Fibroblast of skin of right biceps (primary cell): ENCODE measurements at regions not wholly inside any gene's neighbourhood (a gene's known extent, or its start where the extent isn't known, plus 50 kb on each side); places are given as distances from the start of the nearest gene placed in this dataset.
"Not testable (repeated sequence)": the region's sequence is repeated elsewhere in the genome, so short reads cannot be mapped to it uniquely, and the experiment has no call there.

Source experiments
- DNase-seq: peaks from one replicate; pipeline ENCODE4 v3.0.0-alpha.2; 2013

- no peak for DNase-seq
Observed at GRCh38 chr21:18722193-18722592, 318.6 kb upstream of the TMPRSS15 start.

GRCh38 chr21:18723171-18723570 lies 319.6 kb upstream of the TMPRSS15 start:
- DNase-seq, result no peak

- no peak for DNase-seq
Observed at GRCh38 chr21:18725653-18726052, 322.1 kb upstream of the TMPRSS15 start.

GRCh38 chr21:18741954-18742353 lies 338.4 kb upstream of the TMPRSS15 start:
- DNase-seq, result no peak

GRCh38 chr21:18743531-18743930 lies 339.9 kb upstream of the TMPRSS15 start:
- DNase-seq, result peak; percentile 20

- no peak for DNase-seq
Observed at GRCh38 chr21:18744840-18745239, 341.3 kb upstream of the TMPRSS15 start.

GRCh38 chr21:18752894-18753293 lies 349.3 kb upstream of the TMPRSS15 start:
- not testable (repeated sequence) for DNase-seq

- DNase-seq, result not testable (repeated sequence)
Observed at GRCh38 chr21:18756272-18756671, 352.7 kb upstream of the TMPRSS15 start.

GRCh38 chr21:18759267-18759666 lies 355.7 kb upstream of the TMPRSS15 start:
- DNase-seq, result no peak

- DNase-seq, result no peak
Observed at GRCh38 chr21:18759751-18760161, 356.2 kb upstream of the TMPRSS15 start.

GRCh38 chr21:18760247-18760646 lies 356.7 kb upstream of the TMPRSS15 start:
- no peak for DNase-seq

GRCh38 chr21:18764720-18765119 lies 361.1 kb upstream of the TMPRSS15 start:
- DNase-seq, result no peak

- DNase-seq, result no peak
Observed at GRCh38 chr21:18769599-18769998, 366.0 kb upstream of the TMPRSS15 start.

GRCh38 chr21:18771845-18772380 lies 368.3 kb upstream of the TMPRSS15 start:
- no peak for DNase-seq

GRCh38 chr21:18772404-18772803 lies 368.8 kb upstream of the TMPRSS15 start:
- peak; percentile 52 for DNase-seq

- no peak for DNase-seq
Observed at GRCh38 chr21:18772897-18773296, 369.3 kb upstream of the TMPRSS15 start.

- no peak for DNase-seq
Observed at GRCh38 chr21:18776936-18777335, 373.4 kb upstream of the TMPRSS15 start.

GRCh38 chr21:18782721-18783120 lies 379.1 kb upstream of the TMPRSS15 start:
- no peak for DNase-seq

GRCh38 chr21:18801468-18801867 lies 397.9 kb upstream of the TMPRSS15 start:
- no peak for DNase-seq

GRCh38 chr21:18803624-18804023 lies 400.0 kb upstream of the TMPRSS15 start:
- no peak for DNase-seq

- DNase-seq, result no peak
Observed at GRCh38 chr21:18810136-18810535, 406.6 kb upstream of the TMPRSS15 start.

GRCh38 chr21:18812308-18812707 lies 408.7 kb upstream of the TMPRSS15 start:
- DNase-seq, result no peak

GRCh38 chr21:18819507-18819906 lies 415.9 kb upstream of the TMPRSS15 start:
- no peak for DNase-seq

- DNase-seq, result no peak
Observed at GRCh38 chr21:18826562-18826961, 423.0 kb upstream of the TMPRSS15 start.

- DNase-seq, result no peak
Observed at GRCh38 chr21:18831942-18832676, 428.5 kb upstream of the TMPRSS15 start.
